Neural progenitor cell (in vitro differentiated cells): ENCODE measurements at regions not wholly inside any gene's neighbourhood (a gene's known extent, or its start where the extent isn't known, plus 50 kb on each side); places are given as distances from the start of the nearest gene placed in this dataset.

Experiments used
- CTCF ChIP-seq: fragments of 200-600 bp; sonication (generic); IDR thresholded peaks from 2 replicates; pipeline ENCODE4 v1.5.1; 2017; ENCODE audit warnings: antibody characterized with exemption, mild to moderate bottlenecking
- EZH2 ChIP-seq: fragments of 200-600 bp; sonication (generic); IDR thresholded peaks from 2 replicates; pipeline ENCODE4 v1.6.1; 2017; ENCODE audit warnings: antibody characterized with exemption, mild to moderate bottlenecking, moderate library complexity
- EZH2phosphoT487 ChIP-seq: fragments of 200-600 bp; sonication (generic); IDR thresholded peaks from 2 replicates; pipeline ENCODE4 v1.6.1; 2017; ENCODE audit warnings: antibody characterized with exemption

- no peak for TF ChIP-seq CTCF
- TF ChIP-seq EZH2 = no peak
- TF ChIP-seq EZH2phosphoT487 = no peak
Observed at GRCh38 chr2:107553539-107553938, 273.2 kb upstream of the RGPD4 start.
